CD4-positive, alpha-beta T cell treated with Interleukin-15 for 4 hours (primary cell): ENCODE measurements at regions not wholly inside any gene's neighbourhood (a gene's known extent, or its start where the extent isn't known, plus 50 kb on each side); places are given as distances from the start of the nearest gene placed in this dataset.

Experiments used
- DNase-seq: peaks from one replicate; pipeline ENCODE4 v3.0.0-alpha.2; 2020; ENCODE audit warnings: low spot score

DNA sequence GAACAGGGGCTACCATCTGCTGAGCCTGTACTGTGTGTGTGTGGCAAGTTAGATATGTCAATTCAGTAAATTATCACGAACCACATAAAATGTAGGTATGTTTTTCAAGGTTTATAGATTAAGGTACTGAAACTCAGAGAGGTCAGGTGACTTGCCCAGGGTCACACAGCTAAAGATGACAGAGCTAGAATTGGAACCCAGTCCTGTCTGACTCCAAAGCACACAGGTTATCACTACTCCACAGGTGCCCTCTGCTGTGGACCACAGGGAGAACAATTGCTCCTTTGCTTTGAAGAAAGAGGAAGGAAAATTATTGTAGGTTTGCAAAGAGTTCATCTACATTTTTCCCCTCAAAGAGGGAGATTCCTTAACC lies 229.7 kb upstream of the AGAP1 start:
- DNase-seq = no peak

DNA sequence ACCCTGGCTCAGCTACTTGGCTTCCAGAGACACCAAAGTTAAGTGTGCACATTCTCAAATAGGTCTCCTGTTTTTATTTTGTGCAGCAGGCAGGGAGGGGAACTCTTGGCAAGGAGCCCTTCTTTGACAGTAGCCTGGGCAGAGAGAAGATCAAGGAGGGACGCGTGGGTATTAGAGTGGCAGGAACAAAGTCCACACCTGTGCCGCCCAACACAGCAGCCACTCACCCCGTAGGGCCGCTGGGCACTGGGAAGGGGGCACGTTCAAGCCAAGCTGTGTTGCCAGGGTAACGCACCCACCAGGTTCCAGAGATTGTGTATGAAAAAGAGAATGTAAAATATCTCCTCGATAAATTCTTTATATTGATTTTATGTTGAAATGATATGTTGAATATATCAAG lies 229.3 kb upstream of the AGAP1 start:
- no peak for DNase-seq

DNA sequence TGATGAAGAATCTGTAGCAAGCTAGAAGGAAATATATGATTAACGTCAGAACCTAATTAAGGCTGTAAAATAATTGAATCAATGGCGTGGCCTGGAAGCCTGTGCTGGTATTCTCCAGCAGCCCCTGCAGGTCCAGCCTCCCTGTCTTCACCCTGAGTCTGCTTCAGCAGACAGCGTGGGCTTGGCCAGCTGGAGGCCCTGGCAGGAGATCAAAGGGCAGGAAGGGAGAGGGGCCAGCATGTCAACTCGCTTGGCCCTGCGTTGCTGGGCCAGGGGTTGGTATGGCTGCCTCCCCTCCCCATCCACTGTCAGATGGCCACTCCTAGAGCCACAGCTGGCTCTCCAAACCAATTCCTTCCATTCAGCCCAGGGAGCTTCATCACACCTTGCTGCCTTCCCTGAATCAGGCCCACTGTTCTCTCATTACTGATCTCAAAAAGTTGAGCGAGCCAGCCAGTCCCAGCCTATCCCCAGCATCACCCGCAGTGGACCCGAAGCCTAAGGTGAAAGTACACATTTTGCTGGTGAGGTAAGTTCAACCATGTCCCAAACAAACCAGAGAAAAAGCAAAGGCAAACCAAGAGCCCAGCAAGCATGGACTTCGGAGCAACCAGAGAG lies 228.4 kb upstream of the AGAP1 start:
- no peak for DNase-seq

DNA sequence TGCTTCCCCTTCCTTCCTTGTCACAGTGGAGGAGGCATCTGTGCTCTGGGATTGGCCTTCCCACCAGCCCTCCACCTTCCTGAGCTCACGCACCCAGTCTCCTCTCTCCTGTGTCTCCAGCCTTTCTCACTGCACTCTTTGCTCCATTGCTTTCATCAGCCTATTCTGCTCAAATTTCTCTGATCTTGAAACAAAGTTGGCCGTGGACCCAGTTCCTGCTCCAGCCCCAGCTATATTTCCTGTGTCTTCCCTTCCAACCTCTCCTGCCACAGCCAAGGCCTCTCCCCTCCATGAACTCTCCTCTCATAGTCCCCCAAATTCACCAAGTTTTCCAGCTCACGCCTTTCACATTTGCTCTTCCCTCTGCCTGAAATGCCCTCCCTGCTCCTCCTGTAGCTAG lies 226.6 kb upstream of the AGAP1 start:
- no peak for DNase-seq

DNA sequence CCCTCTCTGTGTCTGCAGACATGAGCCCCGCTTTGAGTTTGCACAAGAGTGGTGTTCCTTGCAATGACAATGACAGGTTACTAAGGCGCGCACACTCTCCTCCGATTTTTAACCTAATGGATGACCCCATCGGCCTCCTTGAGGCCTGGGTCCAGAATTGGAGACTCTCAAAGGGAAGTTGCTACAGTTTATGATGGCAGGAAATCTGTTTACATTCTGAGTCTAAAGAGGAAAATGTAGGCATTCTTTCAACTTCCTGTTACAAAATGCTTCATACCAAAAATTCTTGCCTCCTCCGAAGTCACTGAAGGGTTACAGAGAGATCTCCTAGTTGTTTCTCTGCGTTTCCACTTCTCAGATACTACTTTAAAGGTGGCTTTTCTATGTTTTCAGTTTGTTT lies 225.3 kb upstream of the AGAP1 start:
- DNase-seq = no peak

DNA sequence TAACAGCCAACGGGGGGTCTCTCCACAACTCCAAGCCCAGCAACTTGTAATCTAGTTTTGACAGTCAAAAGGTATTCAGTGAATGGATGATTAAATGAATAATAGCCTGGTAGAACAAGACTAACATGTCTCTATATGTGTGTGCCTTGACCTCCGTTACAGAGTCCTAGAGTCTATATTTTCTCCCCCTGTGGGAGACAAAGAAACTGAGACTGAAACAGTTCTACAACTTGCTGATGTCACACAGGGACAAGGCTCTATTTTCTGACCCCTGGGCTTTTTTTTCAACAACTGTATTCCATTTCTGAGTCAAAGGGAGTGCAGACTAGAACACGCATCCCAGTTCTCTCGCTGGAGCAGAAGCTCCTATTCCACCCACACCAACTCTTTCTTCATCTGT lies 223.6 kb upstream of the AGAP1 start:
- DNase-seq = no peak

DNA sequence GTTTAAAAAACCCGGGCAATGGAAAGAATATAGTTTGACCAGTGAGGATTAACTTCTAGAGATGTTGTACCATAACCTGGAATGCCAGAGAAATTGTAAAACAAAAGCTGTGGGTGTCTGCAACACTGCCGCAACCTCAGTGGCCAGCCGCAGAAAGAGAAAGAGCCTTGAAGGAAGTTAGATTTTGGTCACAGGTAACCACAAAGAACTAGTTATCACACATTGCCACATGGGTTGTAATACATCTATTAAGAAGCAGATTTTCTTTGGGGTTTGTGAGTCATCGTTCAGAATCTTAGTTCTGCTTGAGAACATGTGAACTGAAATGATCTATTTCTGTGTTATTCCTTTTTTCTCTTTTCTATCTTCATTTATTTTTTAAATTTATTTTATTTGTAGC lies 222.9 kb upstream of the AGAP1 start:
- no peak for DNase-seq

DNA sequence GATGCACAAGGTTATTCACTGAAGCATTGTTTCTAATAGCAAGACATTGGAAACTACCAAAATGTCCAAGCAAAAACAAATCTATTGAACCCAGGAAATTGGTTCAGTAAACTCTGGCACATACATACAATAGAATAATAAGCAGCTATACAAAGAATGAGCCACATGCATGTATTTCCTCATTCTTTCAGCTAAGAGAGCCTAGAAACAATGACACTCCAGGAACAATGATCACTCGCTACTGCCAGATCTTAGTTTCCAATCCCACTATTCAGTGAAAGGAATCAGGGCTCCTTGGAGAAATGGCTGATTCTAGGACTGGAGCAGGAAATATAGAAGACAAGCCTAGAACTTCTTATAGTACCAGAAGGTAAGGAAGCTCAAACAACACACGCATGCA lies 221.9 kb upstream of the AGAP1 start:
- DNase-seq = no peak

DNA sequence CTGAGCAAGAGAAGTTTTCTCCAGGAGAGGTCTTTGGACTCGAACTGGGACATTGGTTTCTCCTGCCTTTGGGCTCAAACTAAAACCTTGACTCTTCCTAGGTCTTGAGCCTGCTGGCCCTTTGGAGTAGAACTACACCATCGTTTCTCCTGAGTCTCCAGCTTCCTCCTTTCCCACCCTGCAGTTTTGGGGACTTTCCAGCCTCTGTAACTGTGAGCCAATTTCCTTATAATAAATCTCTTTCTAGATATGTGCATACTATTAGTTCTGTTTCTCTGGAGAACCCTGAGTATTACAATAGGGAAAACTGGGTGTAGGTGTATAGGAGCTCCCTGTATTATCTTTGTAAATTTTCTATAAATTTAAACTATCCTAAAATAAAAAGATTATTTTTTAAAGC lies 219.8 kb upstream of the AGAP1 start:
- no peak for DNase-seq

DNA sequence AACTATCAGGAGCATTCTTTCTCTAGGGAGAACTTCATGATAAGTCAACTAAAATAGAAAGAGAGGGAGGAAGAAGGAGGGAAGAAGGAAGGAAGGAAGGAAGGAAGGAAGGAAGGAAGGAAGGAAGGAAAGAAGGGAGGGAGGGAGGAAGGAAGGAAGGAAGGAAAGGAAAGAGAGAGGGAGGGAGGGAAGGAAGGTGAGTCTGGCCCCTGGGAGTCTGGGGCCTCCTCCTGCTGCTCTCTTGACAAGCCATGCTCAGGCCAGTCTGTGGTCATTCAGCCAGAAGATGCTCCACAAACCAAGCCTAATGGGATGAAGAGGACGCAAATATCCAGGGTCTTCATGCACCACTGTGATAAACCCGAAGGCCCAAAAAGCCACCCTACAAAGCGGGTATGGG lies 216.4 kb upstream of the AGAP1 start:
- DNase-seq = no peak

DNA sequence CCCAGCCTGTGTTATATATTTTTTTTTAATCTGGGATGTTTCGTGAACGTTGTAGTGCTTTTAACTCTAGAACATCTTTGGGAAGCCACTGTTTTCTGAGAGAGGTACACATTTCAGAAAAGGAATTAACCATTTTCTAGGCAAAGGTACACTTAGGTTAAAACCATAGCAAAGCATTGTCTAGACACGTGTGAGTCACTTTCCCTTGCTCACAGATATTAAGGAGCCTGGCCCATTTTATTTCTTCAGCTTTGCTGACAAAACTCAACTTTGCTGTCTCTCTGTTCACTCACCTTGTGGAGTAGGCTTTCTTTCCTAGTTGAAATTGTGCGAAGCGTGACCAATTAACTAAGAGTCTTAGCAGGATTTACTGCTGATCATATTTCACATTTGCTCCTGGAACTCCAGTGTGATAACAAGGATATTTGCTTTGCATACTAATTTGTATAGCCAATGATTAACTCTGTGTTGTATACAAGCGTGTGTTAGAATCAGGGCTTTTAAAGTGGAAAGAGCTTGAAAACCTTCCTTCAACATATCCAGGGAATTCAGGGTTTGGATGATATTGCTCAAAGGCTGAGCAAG lies 215.0 kb upstream of the AGAP1 start:
- DNase-seq = no peak

DNA sequence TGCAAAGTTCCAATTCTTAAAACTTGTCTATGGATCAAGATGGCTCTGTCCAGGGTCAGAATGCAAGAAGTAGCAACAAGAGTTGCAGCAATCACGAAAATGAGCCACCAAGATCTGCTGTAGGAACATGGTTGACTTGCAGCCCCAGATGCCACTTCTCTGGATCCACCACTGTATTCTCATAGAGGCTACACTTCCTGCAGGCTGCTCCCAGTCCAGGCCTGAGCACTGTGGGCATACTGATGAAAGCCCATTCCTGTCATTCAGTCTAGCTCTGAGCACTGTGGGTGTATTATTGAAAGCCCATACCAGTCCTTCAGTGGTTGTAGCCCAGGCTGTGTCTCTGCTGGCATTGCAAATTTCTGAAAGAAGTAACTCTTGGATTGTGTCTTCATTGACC lies 213.9 kb upstream of the AGAP1 start:
- DNase-seq = no peak

DNA sequence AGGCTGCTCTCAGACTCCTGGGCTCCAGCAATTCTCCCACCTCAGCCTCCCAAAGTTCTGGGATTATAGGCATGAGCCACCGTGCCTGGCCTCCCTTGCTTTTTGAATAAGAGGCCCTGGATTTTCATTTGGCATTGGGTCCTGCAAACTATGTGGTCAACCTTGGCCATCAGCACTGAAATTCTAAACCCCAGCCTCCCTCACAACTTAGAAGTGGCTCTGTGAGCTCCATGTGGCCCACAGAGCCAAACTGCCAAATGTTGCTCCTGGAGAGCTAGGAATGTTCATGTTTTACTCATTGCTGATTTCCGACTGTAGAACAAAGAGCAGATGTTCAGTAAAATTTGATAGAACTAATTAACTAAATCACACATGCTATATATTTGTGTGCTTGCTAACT lies 210.6 kb upstream of the AGAP1 start:
- DNase-seq = no peak

DNA sequence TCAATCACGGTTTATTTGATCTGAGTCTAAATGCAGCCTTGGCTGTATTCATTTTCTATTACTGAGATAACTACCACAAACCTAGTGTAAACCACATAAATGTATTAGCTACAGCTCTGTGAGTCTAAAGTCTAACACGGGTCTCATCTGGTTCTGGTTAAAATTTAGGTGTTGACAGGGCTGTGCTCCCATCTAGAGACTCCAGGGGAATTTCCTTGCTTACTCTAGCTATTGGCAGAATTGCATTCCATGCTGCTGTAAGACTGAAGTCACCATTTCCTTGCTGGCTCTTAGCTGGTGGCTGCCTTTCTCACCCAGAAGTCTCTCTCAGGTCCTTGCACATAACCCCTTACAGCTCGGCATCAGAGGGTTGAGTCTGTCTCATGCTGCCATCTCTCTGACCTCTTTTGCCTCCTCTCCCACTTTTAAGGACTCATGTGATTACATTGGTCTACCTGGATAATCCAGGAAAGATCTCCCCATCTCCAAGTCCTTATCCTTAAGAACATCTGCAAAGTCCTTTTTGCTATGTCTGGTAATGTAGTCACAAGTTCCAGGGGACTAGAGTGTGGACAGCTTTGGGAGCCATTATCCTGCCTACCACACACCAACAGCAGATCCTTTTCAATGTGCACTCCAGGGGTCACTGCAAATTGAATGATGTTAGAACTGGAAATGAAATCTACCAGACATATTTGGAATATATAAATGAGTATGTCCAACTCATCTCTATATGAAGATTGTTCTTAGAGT lies 207.0 kb upstream of the AGAP1 start:
- DNase-seq = no peak

DNA sequence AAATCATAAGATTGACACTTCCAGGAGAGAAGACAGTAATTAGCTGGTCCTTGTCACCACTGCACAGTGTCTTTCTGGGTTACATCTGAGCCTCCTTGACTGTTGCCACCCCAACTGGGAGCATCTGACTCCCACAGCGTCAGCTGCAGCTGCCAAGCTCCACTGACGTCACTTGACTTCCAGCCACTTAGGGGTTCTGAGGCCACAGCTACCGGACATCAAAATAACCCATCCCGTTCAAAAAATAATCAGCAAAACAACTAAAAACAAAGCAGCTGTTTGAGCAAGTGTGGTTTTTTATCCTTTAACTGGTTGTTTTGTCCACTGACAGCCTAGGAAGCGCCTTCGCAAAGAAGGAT lies 206.5 kb upstream of the AGAP1 start:
- DNase-seq = no peak

DNA sequence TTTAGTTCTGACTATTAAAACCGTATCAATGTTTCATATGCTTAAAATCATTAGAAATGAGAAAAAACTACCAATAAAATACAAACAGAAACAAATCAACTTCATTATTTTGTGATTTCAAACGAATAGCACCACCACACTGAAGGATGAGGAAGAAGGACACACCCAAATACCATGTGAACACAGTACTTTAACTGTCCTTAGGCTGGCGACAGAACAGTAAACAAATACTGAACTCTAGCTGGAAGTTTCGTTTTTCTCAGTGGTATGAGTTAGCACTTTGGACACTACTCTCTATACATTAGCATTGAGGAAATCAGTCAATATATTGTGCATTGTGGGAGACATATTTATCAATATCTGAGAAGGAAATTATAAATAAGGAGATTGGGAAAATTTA lies 202.4 kb upstream of the AGAP1 start:
- DNase-seq = no peak

DNA sequence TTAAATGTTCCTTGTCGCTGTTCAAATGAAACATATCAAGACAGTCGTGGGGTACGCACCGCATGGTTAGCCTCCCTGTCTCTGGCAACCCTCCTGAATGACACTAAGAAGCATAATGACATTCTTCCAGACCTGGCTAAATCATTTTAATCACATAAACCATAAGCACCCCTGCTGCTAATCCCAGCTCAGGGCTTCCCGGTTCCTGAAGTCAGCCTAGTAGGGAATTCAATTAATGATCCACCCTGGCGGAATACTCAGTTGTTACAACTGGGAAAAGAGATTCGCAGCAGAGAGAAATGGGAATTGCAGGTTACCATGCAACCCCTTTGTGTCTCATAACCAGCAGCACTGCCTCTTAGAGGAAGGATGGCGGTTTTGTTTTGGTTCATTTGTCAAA lies 200.8 kb upstream of the AGAP1 start:
- no peak for DNase-seq

DNA sequence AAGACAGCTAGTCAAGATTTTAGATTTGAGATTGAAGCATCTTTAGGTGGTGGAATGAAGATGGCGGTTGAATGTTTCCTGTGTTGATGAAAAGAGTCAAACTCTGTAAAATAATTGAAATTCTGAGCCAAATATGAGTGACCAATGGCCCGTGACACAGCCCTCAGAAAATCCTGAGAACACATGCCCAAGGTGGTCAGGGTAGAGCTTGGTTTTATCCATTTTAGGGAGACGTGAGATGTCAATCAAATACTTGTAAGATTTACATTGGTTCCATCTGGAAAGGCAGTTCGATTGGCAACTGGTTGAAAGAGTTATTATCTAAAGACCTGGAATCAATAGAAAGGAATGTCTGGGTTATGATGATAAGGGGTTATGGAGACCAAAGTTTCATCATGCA lies 198.0 kb upstream of the AGAP1 start:
- no peak for DNase-seq

DNA sequence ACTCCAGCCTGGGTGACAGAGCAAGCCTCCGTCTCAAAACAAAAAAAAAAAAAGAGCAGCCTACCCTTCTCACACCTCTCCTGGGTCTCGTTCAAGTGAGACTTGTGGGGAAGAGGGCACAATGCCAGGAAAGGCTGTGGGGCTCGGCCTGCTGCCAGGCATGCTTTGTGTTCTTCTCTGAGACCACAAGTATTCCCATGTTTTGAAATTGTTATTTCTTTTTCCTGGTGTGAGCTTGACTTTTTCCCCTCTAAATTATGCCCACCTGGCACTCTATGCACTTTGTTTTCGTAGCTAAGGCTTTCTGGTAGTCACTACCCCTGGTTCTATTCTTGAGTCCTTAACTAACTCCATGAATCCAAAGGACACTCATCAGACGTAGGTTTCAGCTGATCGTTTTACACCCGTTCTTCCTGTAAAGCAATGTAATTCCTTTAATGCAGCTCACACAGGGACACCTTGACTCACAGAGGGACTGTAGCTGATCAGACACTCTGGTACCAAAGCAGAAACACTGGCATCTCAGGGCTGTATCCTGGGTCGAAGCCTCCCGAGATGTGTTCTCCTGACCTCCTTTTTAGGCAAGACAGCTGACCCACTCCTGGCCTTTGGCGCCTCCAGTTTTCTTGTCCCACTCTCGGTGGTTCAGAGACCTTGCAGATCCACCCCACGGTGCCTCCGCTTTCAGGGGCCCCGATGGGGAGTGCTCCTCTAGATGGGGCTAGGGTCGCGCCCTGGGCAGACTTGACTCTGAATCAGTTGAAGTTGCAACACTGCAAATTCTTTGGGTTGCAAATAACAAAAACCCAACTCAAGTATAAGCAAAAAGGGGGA lies 193.3 kb upstream of the AGAP1 start:
- no peak for DNase-seq

DNA sequence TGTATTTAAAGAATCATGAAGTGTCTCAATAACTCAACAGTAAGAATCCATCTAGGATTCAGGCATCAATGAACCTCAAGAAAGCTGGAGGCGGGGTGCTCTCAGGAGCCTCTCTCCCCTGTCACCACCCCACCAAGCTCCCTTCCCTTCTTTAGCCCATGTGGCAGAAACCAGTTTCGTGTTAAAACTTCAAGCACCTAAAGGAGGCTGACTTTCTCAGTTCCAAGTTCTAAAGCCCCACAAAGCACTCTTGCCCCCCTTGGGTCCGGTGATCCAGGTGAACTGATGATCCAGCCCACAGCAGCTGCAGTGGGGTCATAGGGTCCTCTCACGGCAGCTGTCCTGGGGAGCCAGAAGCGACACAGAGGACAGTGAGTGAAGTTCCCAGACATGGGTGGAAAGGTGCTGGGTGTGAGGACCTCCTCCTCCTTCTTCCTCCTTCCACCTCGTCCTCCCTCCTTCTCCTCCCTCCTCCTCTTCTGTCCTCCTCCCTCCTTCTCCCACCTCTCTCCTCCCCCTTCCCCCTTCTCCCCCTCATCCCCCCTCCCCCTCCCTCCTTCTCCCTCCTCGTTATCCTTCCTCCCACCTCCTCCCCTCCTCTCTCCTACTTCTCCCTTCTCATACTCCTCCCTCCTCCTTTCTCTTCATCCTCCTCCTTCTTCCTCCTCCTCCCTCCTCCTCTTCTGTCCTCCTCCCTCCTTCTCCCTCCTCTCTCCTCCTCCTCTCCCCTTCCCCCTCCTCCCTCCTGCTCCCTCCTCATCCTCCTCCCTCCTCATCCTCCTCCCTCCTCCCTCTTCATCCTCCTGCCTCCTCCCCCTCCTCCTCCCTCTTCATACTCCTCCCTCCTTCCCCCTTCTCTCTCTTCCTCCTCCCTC lies 192.4 kb upstream of the AGAP1 start:
- DNase-seq = no peak

DNA sequence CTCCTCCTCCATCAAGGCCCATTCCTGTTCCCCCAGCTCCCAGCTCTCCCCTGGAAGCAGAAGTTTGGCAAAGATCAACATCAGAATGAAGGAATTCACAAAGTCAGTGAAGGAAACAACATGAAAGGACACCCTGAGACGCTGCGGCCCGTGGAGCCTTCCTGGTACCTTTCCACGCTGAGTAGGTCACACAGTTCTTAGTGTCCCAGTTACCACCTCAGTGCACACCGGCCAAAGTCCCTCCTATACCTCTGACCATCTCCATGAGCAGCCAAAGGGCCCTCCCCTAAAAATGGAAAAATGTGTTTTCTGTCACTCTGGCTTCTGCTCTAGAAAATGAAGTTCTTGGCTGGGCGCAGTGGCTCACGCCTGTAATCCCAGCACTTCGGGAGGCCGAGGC lies 191.6 kb upstream of the AGAP1 start:
- no peak for DNase-seq
